Activated CD4-positive, alpha-beta T cell treated with anti-CD3 and anti-CD28 coated beads, Interleukin-2, amount 50 U/mL, for 24 hours (primary cell): ENCODE measurements at regions not wholly inside any gene's neighbourhood (a gene's known extent, or its start where the extent isn't known, plus 50 kb on each side); places are given as distances from the start of the nearest gene placed in this dataset.
"Not testable (repeated sequence)": the region's sequence is repeated elsewhere in the genome, so short reads cannot be mapped to it uniquely, and the experiment has no call there.

Source experiments
- DNase-seq, 2 donors: peaks; one replicate each; pipeline ENCODE4 v3.0.0-alpha.2; 2020; ENCODE audit warnings: low read depth in 1 of 2, low spot score in 1 of 2

- no peak for DNase-seq
Observed at GRCh38 chr13:90797335-90797734, 550.2 kb upstream of the MIR17HG start.

- DNase-seq = no peak
Observed at GRCh38 chr13:90798381-90798780, 549.1 kb upstream of the MIR17HG start.

GRCh38 chr13:90800082-90800746, 547.3 kb upstream of the MIR17HG start:
- no peak for DNase-seq

GRCh38 chr13:90801621-90802020, 545.9 kb upstream of the MIR17HG start:
- DNase-seq = no peak

- DNase-seq = no peak
Observed at GRCh38 chr13:90803210-90803609, 544.3 kb upstream of the MIR17HG start.

- no peak for DNase-seq
Observed at GRCh38 chr13:90806016-90806615, 541.4 kb upstream of the MIR17HG start.

GRCh38 chr13:90806892-90807291, 540.6 kb upstream of the MIR17HG start:
- no peak for DNase-seq

GRCh38 chr13:90808838-90809237, 538.6 kb upstream of the MIR17HG start:
- no peak for DNase-seq

- no peak for DNase-seq
Observed at GRCh38 chr13:90824032-90824431, 523.5 kb upstream of the MIR17HG start.

GRCh38 chr13:90826688-90827087, 520.8 kb upstream of the MIR17HG start:
- no peak for DNase-seq

- DNase-seq = no peak
Observed at GRCh38 chr13:90830782-90831181, 516.7 kb upstream of the MIR17HG start.

- no peak for DNase-seq
Observed at GRCh38 chr13:90833951-90834350, 513.5 kb upstream of the MIR17HG start.

- DNase-seq = no peak
Observed at GRCh38 chr13:90834700-90835099, 512.8 kb upstream of the MIR17HG start.

GRCh38 chr13:90835826-90836225, 511.7 kb upstream of the MIR17HG start:
- no peak for DNase-seq

- no peak for DNase-seq
Observed at GRCh38 chr13:90838317-90838960, 509.0 kb upstream of the MIR17HG start.

GRCh38 chr13:90839061-90839460, 508.4 kb upstream of the MIR17HG start:
- no peak for DNase-seq

GRCh38 chr13:90846936-90847335, 500.6 kb upstream of the MIR17HG start:
- DNase-seq = no peak

- DNase-seq = not testable (repeated sequence)
Observed at GRCh38 chr13:90853666-90854065, 493.8 kb upstream of the MIR17HG start.

- no peak for DNase-seq
Observed at GRCh38 chr13:90857921-90858320, 489.6 kb upstream of the MIR17HG start.

- DNase-seq = no peak
Observed at GRCh38 chr13:90866006-90866405, 481.5 kb upstream of the MIR17HG start.

GRCh38 chr13:90867336-90867683, 480.2 kb upstream of the MIR17HG start:
- DNase-seq = no peak

GRCh38 chr13:90868321-90868920, 479.1 kb upstream of the MIR17HG start:
- no peak for DNase-seq
